ENCODE measurements at regions not wholly inside any gene's neighbourhood (a gene's known extent, or its start where the extent isn't known, plus 50 kb on each side); places are given as distances from the start of the nearest gene placed in this dataset.
A peak's percentile ranks its signal among the peaks of the same experiment; 100 is the strongest.

GRCh38 chr14:71726580-71727021, 205.6 kb upstream of the RGS6 start:
- no peaks in the 10 kb centered on the region for H3K27me3 ChIP-seq
- no peaks in the 10 kb centered on the region for H3K9me3 ChIP-seq
- intact Hi-C loops (cut with DNase I) = no loop called here
- WGBS, 2 donors = 94 to 95% methylated on average over 3 of the region's 3 CpGs
- no peak overlapping the region for H3K4me3 ChIP-seq
- H3K27ac ChIP-seq = peak overlapping the region in 1 of 4 donors; percentile 10
- DNase-seq = no peak
- TF ChIP-seq CTCF (IDR thresholded peaks at IDR 0.05) (no peak), EP300 (IDR thresholded peaks at IDR 0.05) (no peak), POLR2A (IDR thresholded peaks at IDR 0.05) (no peak), POLR2AphosphoS5 (IDR thresholded peaks at IDR 0.05) (no peak)
- peaks cover 0 to 40% (median 21%) of the 10 kb centered on the region in 4 donors for H3K36me3 ChIP-seq
- H3K4me1 ChIP-seq = no peaks in the 10 kb centered on the region

- Histone ChIP-seq H3K4me1 (peaks cover 0 to 3% (median 0%) of the 10 kb centered on the region in 4 donors), H3K27ac (no peak overlapping the region), H3K27me3 (no peaks in the 10 kb centered on the region), H3K4me3 (no peak overlapping the region), H3K36me3 (peaks cover 0 to 50% (median 21%) of the 10 kb centered on the region in 4 donors), H3K9me3 (no peaks in the 10 kb centered on the region)
- DNase-seq = no peak
- intact Hi-C loops (cut with DNase I) = no loop called here
- no peak for TF ChIP-seq CTCF (IDR thresholded peaks at IDR 0.05)
- no peak for TF ChIP-seq POLR2A (IDR thresholded peaks at IDR 0.05)
- no peak for TF ChIP-seq EP300 (IDR thresholded peaks at IDR 0.05)
- 95 to 97% methylated on average over 3 of the region's 3 CpGs for WGBS, 2 donors
These were observed 203.8 kb upstream of the RGS6 start for GRCh38 chr14:71728386-71728785.

GRCh38 chr14:71729596-71729995, 202.6 kb upstream of the RGS6 start:
- intact Hi-C loops (cut with DNase I) = no loop called here
- no peak overlapping the region for H3K27ac ChIP-seq
- 93 to 94% methylated on average over 3 of the region's 3 CpGs for WGBS, 2 donors
- TF ChIP-seq CTCF (IDR thresholded peaks at IDR 0.05) (no peak), EP300 (IDR thresholded peaks at IDR 0.05) (no peak), POLR2AphosphoS5 (IDR thresholded peaks at IDR 0.05) (no peak), POLR2A (IDR thresholded peaks at IDR 0.05) (no peak)
- no peaks in the 10 kb centered on the region for H3K27me3 ChIP-seq
- H3K4me1 ChIP-seq = peaks cover 0 to 3% (median 0%) of the 10 kb centered on the region in 4 donors
- peaks cover 0 to 61% (median 22%) of the 10 kb centered on the region in 4 donors for H3K36me3 ChIP-seq
- no peak overlapping the region for H3K4me3 ChIP-seq
- H3K9me3 ChIP-seq = no peaks in the 10 kb centered on the region
- DNase-seq = no peak

GRCh38 chr14:71730471-71730870, 201.8 kb upstream of the RGS6 start:
- peaks cover 0 to 3% (median 0%) of the 10 kb centered on the region in 4 donors for H3K4me1 ChIP-seq
- DNase-seq = no peak
- WGBS, 2 donors = 79 to 94% methylated on average over 1 of the region's 1 CpG
- no peaks in the 10 kb centered on the region for H3K27me3 ChIP-seq
- no peaks in the 10 kb centered on the region for H3K9me3 ChIP-seq
- no peak overlapping the region for H3K27ac ChIP-seq
- intact Hi-C loops (cut with DNase I) = no loop called here
- TF ChIP-seq POLR2AphosphoS5 (IDR thresholded peaks at IDR 0.05) = no peak
- no peak for TF ChIP-seq POLR2A (IDR thresholded peaks at IDR 0.05)
- TF ChIP-seq EP300 (IDR thresholded peaks at IDR 0.05) = no peak
- H3K36me3 ChIP-seq = peaks cover 0 to 61% (median 18%) of the 10 kb centered on the region in 4 donors
- H3K4me3 ChIP-seq = no peak overlapping the region

GRCh38 chr14:71731096-71731495, 201.1 kb upstream of the RGS6 start:
- DNase-seq = no peak
- peaks cover 0 to 3% (median 0%) of the 10 kb centered on the region in 4 donors for H3K4me1 ChIP-seq
- no peak overlapping the region for H3K27ac ChIP-seq
- WGBS, 2 donors = 97% methylated on average over 5 of the region's 5 CpGs
- H3K27me3 ChIP-seq = no peaks in the 10 kb centered on the region
- no peak overlapping the region for H3K4me3 ChIP-seq
- H3K36me3 ChIP-seq = peaks cover 0 to 62% (median 19%) of the 10 kb centered on the region in 4 donors
- no peaks in the 10 kb centered on the region for H3K9me3 ChIP-seq
- no peak for TF ChIP-seq EP300 (IDR thresholded peaks at IDR 0.05)
- TF ChIP-seq POLR2AphosphoS5 (IDR thresholded peaks at IDR 0.05) = no peak
- no peak for TF ChIP-seq POLR2A (IDR thresholded peaks at IDR 0.05)
- no peak for TF ChIP-seq CTCF (IDR thresholded peaks at IDR 0.05)
- intact Hi-C loops (cut with DNase I) = no loop called here

All from sigmoid colon (tissue), 6 donors.